Heart left ventricle (tissue), 13 donors: ENCODE measurements at regions not wholly inside any gene's neighbourhood (a gene's known extent, or its start where the extent isn't known, plus 50 kb on each side); places are given as distances from the start of the nearest gene placed in this dataset.

Experiments
- POLR2A ChIP-seq, 2 donors: fragments of 450-650 bp; IDR thresholded peaks; one replicate each; pipeline ENCODE4 v1.6.1; 2017; ENCODE audit warnings: antibody characterized with exemption in 2 of 2, mild to moderate bottlenecking in 2 of 2, moderate library complexity in 2 of 2
- TF ChIP-seq, protein P1 (sequence below), 12 donors: fragments of 200-600 bp; sonication (generic) in 4 of 12; IDR thresholded peaks; one replicate each; pipeline versions ENCODE4 v1.5.0 to v1.8.0; 2018 to 2022; ENCODE audit warnings: antibody characterized with exemption in 12 of 12, mild to moderate bottlenecking in 5 of 12
- donor health status: ischemic (EF 13 %, LVEDD 7.1; RV severe dilation, severe dysfunction).
- donor health status: DM: no; HTN: yes; CAD: no.
- donor health status: DM: no; HTN: no; CAD: no.
- donor health status: ischemic (EF 25% LVEDD 6.9; RV normal size, moderate dysfunction).
- donor health status: ischemic (EF 25% LVEDD 5.7; RV mildly dilated, moderate dysfunction).
- donor health status: ischemic (EF 35%, LVEDD 5.7; RV mildly dilated, moderate dysfunction).
- donor health status: nonischemic (EF 11% LVEDD 7.7; RV severe dilation, severe dysfunction).
- donor health status: DM: yes; HTN: yes; CAD: no.
- donor health status: PGD.
- donor health status: ischemic (EF 29% LVEDD 5.4; RV normal size, mild dysfunction).
- donor health status: nonischemic (EF 23%, LVEDD 6.1; RV moderate dilation, normal function).

DNA sequence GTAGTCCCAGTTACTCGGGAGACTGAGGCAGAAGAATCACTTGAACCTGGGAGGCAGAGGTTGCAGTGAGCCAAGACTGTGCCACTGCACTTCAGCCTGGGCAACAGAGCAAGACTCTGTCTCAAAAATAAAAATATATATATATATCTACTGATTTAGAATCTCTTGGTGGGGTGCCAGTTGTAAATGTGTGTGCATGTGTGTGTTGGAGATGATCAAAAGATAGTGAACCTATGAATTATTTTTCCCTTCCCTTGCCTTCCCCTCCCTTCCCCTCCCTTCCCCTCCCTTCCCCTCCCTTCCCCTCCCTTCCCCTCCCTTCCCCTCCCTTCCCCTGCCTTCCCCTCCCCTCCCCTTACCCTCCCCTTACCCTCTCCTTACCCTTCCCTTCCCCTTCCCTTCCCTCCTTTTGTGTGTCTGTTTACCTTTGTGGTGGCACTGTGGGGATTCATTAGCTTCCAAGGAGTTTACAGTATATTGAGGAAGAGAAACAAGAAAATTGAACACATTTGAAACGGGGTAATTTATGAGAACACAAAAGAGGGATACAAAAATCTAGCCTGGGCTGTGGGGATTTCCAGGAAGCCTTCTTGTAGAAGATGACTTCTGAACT is 281.5 kb upstream of the DPPA4 start:
- TF ChIP-seq POLR2A (IDR thresholded peaks at IDR 0.05): no peak
- TF ChIP-seq, protein P1, sequence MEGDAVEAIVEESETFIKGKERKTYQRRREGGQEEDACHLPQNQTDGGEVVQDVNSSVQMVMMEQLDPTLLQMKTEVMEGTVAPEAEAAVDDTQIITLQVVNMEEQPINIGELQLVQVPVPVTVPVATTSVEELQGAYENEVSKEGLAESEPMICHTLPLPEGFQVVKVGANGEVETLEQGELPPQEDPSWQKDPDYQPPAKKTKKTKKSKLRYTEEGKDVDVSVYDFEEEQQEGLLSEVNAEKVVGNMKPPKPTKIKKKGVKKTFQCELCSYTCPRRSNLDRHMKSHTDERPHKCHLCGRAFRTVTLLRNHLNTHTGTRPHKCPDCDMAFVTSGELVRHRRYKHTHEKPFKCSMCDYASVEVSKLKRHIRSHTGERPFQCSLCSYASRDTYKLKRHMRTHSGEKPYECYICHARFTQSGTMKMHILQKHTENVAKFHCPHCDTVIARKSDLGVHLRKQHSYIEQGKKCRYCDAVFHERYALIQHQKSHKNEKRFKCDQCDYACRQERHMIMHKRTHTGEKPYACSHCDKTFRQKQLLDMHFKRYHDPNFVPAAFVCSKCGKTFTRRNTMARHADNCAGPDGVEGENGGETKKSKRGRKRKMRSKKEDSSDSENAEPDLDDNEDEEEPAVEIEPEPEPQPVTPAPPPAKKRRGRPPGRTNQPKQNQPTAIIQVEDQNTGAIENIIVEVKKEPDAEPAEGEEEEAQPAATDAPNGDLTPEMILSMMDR (IDR thresholded peaks at IDR 0.05): no peak
